ENCODE measurements at regions not wholly inside any gene's neighbourhood (a gene's known extent, or its start where the extent isn't known, plus 50 kb on each side); places are given as distances from the start of the nearest gene placed in this dataset.
"Not testable (repeated sequence)": the region's sequence is repeated elsewhere in the genome, so short reads cannot be mapped to it uniquely, and the experiment has no call there.

GRCh38 chr2:39894082-39894481, 115.0 kb upstream of the THUMPD2 start:
- ATAC-seq = no peak
- H3K4me1 ChIP-seq (ENCODE audit: low read depth) = no peaks in the 10 kb centered on the region
- no peaks in the 10 kb centered on the region for H3K36me3 ChIP-seq (ENCODE audit: low read depth)
- no peak for TF ChIP-seq CTCF (IDR thresholded peaks at IDR 0.05)
- no peak overlapping the region for H3K4me3 ChIP-seq
- no peak for DNase-seq
- intact Hi-C loops (cut with DNase I, micrococcal nuclease) = no loop called here
- H3K9me3 ChIP-seq = no peaks in the 10 kb centered on the region

- no peak for DNase-seq
- TF ChIP-seq CTCF (IDR thresholded peaks at IDR 0.05) = no peak
- ATAC-seq = no peak
- H3K4me3 ChIP-seq = no peak overlapping the region
- intact Hi-C loops (cut with DNase I, micrococcal nuclease) = no loop called here
- H3K36me3 ChIP-seq (ENCODE audit: low read depth) = no peaks in the 10 kb centered on the region
- H3K9me3 ChIP-seq = no peaks in the 10 kb centered on the region
- no peaks in the 10 kb centered on the region for H3K4me1 ChIP-seq (ENCODE audit: low read depth)
These were observed 114.6 kb upstream of the THUMPD2 start for GRCh38 chr2:39893616-39894015.

- intact Hi-C loops (cut with DNase I, micrococcal nuclease) = no loop called here
- H3K9me3 ChIP-seq = no peaks in the 10 kb centered on the region
- H3K36me3 ChIP-seq (ENCODE audit: low read depth) = no peaks in the 10 kb centered on the region
- ATAC-seq (no peak), DNase-seq (no peak)
- H3K4me1 ChIP-seq (ENCODE audit: low read depth) = no peaks in the 10 kb centered on the region
- TF ChIP-seq CTCF (IDR thresholded peaks at IDR 0.05) = no peak
- H3K4me3 ChIP-seq = no peak overlapping the region
These were observed 102.9 kb upstream of the THUMPD2 start for GRCh38 chr2:39881948-39882347.

- intact Hi-C loops (cut with DNase I, micrococcal nuclease) = no loop called here
- ATAC-seq = no peak
- Histone ChIP-seq H3K4me1 (ENCODE audit: low read depth) (no peaks in the 10 kb centered on the region), H3K4me3 (no peak overlapping the region), H3K36me3 (ENCODE audit: low read depth) (no peaks in the 10 kb centered on the region), H3K9me3 (no peaks in the 10 kb centered on the region)
- no peak for TF ChIP-seq CTCF (IDR thresholded peaks at IDR 0.05)
- no peak for DNase-seq
These were observed 102.4 kb upstream of the THUMPD2 start for GRCh38 chr2:39881494-39881893.

GRCh38 chr2:39879001-39879400, 99.9 kb upstream of the THUMPD2 start:
- intact Hi-C loops (cut with DNase I, micrococcal nuclease); H3K36me3 ChIP-seq (ENCODE audit: low read depth); H3K9me3 ChIP-seq; H3K4me1 ChIP-seq (ENCODE audit: low read depth); ATAC-seq; H3K4me3 ChIP-seq; DNase-seq: not testable (repeated sequence)

GRCh38 chr2:39875914-39876267, 96.8 kb upstream of the THUMPD2 start:
- no peak for DNase-seq
- Histone ChIP-seq H3K9me3 (no peaks in the 10 kb centered on the region), H3K4me1 (ENCODE audit: low read depth) (no peaks in the 10 kb centered on the region), H3K36me3 (ENCODE audit: low read depth) (no peaks in the 10 kb centered on the region), H3K4me3 (no peak overlapping the region)
- no peak for TF ChIP-seq CTCF (IDR thresholded peaks at IDR 0.05)
- no peak for ATAC-seq
- intact Hi-C loops (cut with DNase I, micrococcal nuclease) = no loop called here

Data from mucosa of descending colon (tissue), 3 donors.